H9 (cell line): ENCODE measurements at regions not wholly inside any gene's neighbourhood (a gene's known extent, or its start where the extent isn't known, plus 50 kb on each side); places are given as distances from the start of the nearest gene placed in this dataset.

Source experiments
- DNase-seq: peaks from one replicate; pipeline ENCODE4 v3.0.0-alpha.2; 2017
- H2AFZ ChIP-seq: one replicate; pipeline ENCODE4 v1.6.1; 2013; ENCODE audit warnings: mild to moderate bottlenecking, low read length, control low read depth, moderate library complexity
- H2AK5ac ChIP-seq: 2 replicates; pipeline ENCODE4 v1.6.1; 2013; ENCODE audit warnings: low read length, control low read depth, mixed read lengths; ENCODE audit not compliant: insufficient read length
- H2BK120ac ChIP-seq: one replicate; pipeline ENCODE4 v1.6.1; 2013; ENCODE audit warnings: low read depth, mild to moderate bottlenecking, low read length, control low read depth, inconsistent platforms; ENCODE audit not compliant: poor library complexity, severe bottlenecking
- H2BK12ac ChIP-seq: 2 replicates; pipeline ENCODE4 v1.6.1; 2013; ENCODE audit warnings: low read length, control low read depth, mixed read lengths, low read depth; ENCODE audit not compliant: insufficient read length
- H2BK15ac ChIP-seq: 2 replicates; pipeline ENCODE4 v1.6.1; 2013; ENCODE audit warnings: low read depth, low read length, control low read depth
- H2BK20ac ChIP-seq: one replicate; pipeline ENCODE4 v1.6.1; 2013; ENCODE audit warnings: low read depth, mild to moderate bottlenecking, low read length, control low read depth, inconsistent platforms; ENCODE audit not compliant: poor library complexity, severe bottlenecking
- H2BK5ac ChIP-seq: 2 replicates; pipeline ENCODE4 v1.6.1; 2013; ENCODE audit warnings: low read length, control low read depth, mixed read lengths; ENCODE audit not compliant: insufficient read length
- H3K14ac ChIP-seq: 2 replicates; pipeline ENCODE4 v1.6.1; 2013; ENCODE audit warnings: low read length, control low read depth; ENCODE audit not compliant: insufficient read depth
- H3K18ac ChIP-seq: 2 replicates; pipeline ENCODE4 v1.6.1; 2013; ENCODE audit warnings: low read depth, mild to moderate bottlenecking, mixed read lengths, low read length, control low read depth; ENCODE audit not compliant: insufficient read length
- H3K23ac ChIP-seq: 2 replicates; pipeline ENCODE4 v1.6.1; 2013; ENCODE audit warnings: low read length, control low read depth, mixed read lengths, low read depth; ENCODE audit not compliant: insufficient read length
- H3K23me2 ChIP-seq: 2 replicates; pipeline ENCODE4 v1.6.1; 2013; ENCODE audit warnings: low read depth, mild to moderate bottlenecking, mixed read lengths, low read length, control low read depth; ENCODE audit not compliant: insufficient read length, poor library complexity, severe bottlenecking
- H3K27ac ChIP-seq: 2 replicates; pipeline ENCODE4 v1.5.1; 2013; ENCODE audit warnings: low read length, control low read depth, mixed read lengths, low read depth; ENCODE audit not compliant: insufficient read length
- H3K27me3 ChIP-seq: 2 replicates; pipeline ENCODE4 v1.6.1; 2013; ENCODE audit warnings: low read length, control low read depth, inconsistent platforms; ENCODE audit not compliant: insufficient read depth
- H3K4ac ChIP-seq: 2 replicates; pipeline ENCODE4 v1.6.1; 2013; ENCODE audit warnings: low read depth, mild to moderate bottlenecking, control low read depth, inconsistent platforms, low read length, moderate library complexity
- H3K4me1 ChIP-seq: 2 replicates; pipeline ENCODE4 v1.6.1; 2013; ENCODE audit warnings: low read length, control low read depth, inconsistent platforms; ENCODE audit not compliant: insufficient read depth
- H3K4me2 ChIP-seq: 2 replicates; pipeline ENCODE4 v1.6.1; 2013; ENCODE audit warnings: low read length, control low read depth, mixed read lengths; ENCODE audit not compliant: insufficient read length, insufficient read depth
- H3K56ac ChIP-seq: 2 replicates; pipeline ENCODE4 v1.6.1; 2013; ENCODE audit warnings: low read depth, mild to moderate bottlenecking, mixed read lengths, low read length, control low read depth; ENCODE audit not compliant: insufficient read length
- H3K79me1 ChIP-seq: 2 replicates; pipeline ENCODE4 v1.6.1; 2013; ENCODE audit warnings: low read depth, mild to moderate bottlenecking, moderate library complexity, low read length, control low read depth, inconsistent platforms; ENCODE audit not compliant: insufficient read depth, poor library complexity, severe bottlenecking
- H3K79me2 ChIP-seq: 2 replicates; pipeline ENCODE4 v1.6.1; 2013; ENCODE audit warnings: low read length, control low read depth, inconsistent platforms; ENCODE audit not compliant: insufficient read depth
- H3K9ac ChIP-seq: 2 replicates; pipeline ENCODE4 v1.6.1; 2013; ENCODE audit warnings: low read length, control low read depth, mixed read lengths; ENCODE audit not compliant: insufficient read length; ENCODE audit errors: extremely low read depth
- H3K9me3 ChIP-seq: one replicate; pipeline ENCODE4 v1.6.1; 2013; ENCODE audit warnings: low read depth, low read length, inconsistent platforms; ENCODE audit not compliant: control insufficient read depth
- H3T11ph ChIP-seq: one replicate; pipeline ENCODE4 v1.6.1; 2013; ENCODE audit warnings: mild to moderate bottlenecking, low read length, control low read depth, inconsistent platforms
- H4K20me1 ChIP-seq: one replicate; pipeline ENCODE4 v1.6.1; 2013; ENCODE audit not compliant: control insufficient read depth, insufficient read length, insufficient read depth
- H4K5ac ChIP-seq: 2 replicates; pipeline ENCODE4 v1.6.1; 2013; ENCODE audit warnings: low read depth, mild to moderate bottlenecking, mixed read lengths, low read length, control low read depth; ENCODE audit not compliant: insufficient read length
- H4K8ac ChIP-seq: replicated peaks from 2 replicates; pipeline ENCODE4 v1.6.1; 2013; ENCODE audit warnings: low read length, control low read depth, mixed read lengths, low read depth; ENCODE audit not compliant: insufficient read length
- H4K91ac ChIP-seq: 2 replicates; pipeline ENCODE4 v1.6.1; 2013; ENCODE audit warnings: low read depth, mild to moderate bottlenecking, moderate library complexity, mixed read lengths, low read length, control low read depth; ENCODE audit not compliant: insufficient read length
- H3K27ac Mint-ChIP-seq, 3 experiments: 2 replicates in 2 of 3; 3 replicates in 1 of 3; pipeline ENCODE4 v1.8.0; 2020 to 2021; ENCODE audit warnings: mixed read lengths in 3 of 3, mild to moderate bottlenecking in 1 of 3, moderate library complexity in 1 of 3
- H3K27me3 Mint-ChIP-seq: 2 replicates; pipeline ENCODE4 v1.8.0; 2021; ENCODE audit warnings: low read depth, mild to moderate bottlenecking, moderate library complexity, mixed read lengths
- H3K36me3 Mint-ChIP-seq, 3 experiments: 2 replicates in 2 of 3; 3 replicates in 1 of 3; pipeline ENCODE4 v1.8.0; 2020 to 2021; ENCODE audit warnings: low read depth in 3 of 3, mixed read lengths in 3 of 3; ENCODE audit not compliant: insufficient read depth in 1 of 3
- H3K4me1 Mint-ChIP-seq, 2 experiments: 2 replicates each; pipeline ENCODE4 v1.8.0; 2020; ENCODE audit warnings: mixed read lengths in 2 of 2
- H3K4me3 Mint-ChIP-seq, 2 experiments: 2 replicates in 1 of 2; 3 replicates in 1 of 2; pipeline ENCODE4 v1.8.0; 2020 to 2021; ENCODE audit warnings: mild to moderate bottlenecking in 2 of 2, mixed read lengths in 2 of 2, moderate library complexity in 1 of 2
- H3K9me3 Mint-ChIP-seq, 2 experiments: 2 replicates in 1 of 2; 3 replicates in 1 of 2; pipeline ENCODE4 v1.8.0; 2020; ENCODE audit warnings: mild to moderate bottlenecking in 2 of 2, mixed read lengths in 2 of 2, moderate library complexity in 1 of 2
- WGBS: extraction: QIAGEN DNeasy Blood & Tissue Kit; methylation state at CpG from one replicate; pipeline ENCODE4 v1.1.7; 2013; ENCODE audit warnings: missing lambda C conversion rate, low lambda C conversion rate, mixed read lengths; ENCODE audit not compliant: insufficient read length; ENCODE audit errors: extremely low coverage; 5-methylcytosine and 5-hydroxymethylcytosine counted together
- TF ChIP-seq, protein P1 (sequence below): fragments of 200-600 bp; sonication (generic); conservative IDR thresholded peaks from 3 replicates; pipeline ENCODE4 v1.8.0; 2021; ENCODE audit warnings: antibody characterized with exemption, mild to moderate bottlenecking

DNA sequence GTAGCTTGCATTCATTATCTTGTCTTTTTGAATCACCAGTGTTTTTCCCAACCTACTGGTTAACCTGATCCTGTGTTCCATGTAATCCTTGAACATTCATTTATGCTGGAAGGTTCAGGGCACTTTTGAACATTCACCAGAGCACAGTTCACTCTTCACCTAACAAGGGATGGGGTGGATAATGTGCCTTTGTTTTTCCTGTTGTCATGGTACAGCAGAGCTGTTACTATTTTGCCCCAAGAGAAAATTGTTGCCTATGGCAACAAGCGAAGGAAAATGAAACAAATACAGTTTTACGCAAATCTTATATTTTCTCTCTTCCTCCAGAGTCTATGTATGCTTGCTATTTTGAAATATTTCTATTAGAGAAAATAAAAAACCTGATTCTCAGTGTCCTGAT lies 60.3 kb upstream of the RIOK2 start:
- no peaks in the 10 kb centered on the region for H4K20me1 ChIP-seq
- H3T11ph ChIP-seq: no peak overlapping the region
- Mint-ChIP-seq H3K4me1 (peaks cover 10 to 13% of the 10 kb centered on the region in 2 experiments), H3K27ac (0 out of 7 replicates have a peak overlapping the region, but pooled peaks of 1 of the 3 experiments have one; percentile 11), H3K4me3 (no peak overlapping the region), H3K27me3 (no peaks in the 10 kb centered on the region), H3K36me3 (peaks cover 4 to 19% (median 8%) of the 10 kb centered on the region in 3 experiments; a peak in 6 of 7 replicates), H3K9me3 (peaks cover 12 to 17% of the 10 kb centered on the region in 2 experiments)
- H4K5ac ChIP-seq: no peak overlapping the region
- no peak overlapping the region for H4K8ac ChIP-seq
- H3K18ac ChIP-seq: no peak overlapping the region
- no peaks in the 10 kb centered on the region for H3K79me1 ChIP-seq
- H3K27me3 ChIP-seq: no peaks in the 10 kb centered on the region
- WGBS: no CpG with 5 or more reads among the region's 2 CpGs
- no peak overlapping the region for H2BK12ac ChIP-seq
- H3K4ac ChIP-seq: no peak overlapping the region
- no peaks in the 10 kb centered on the region for H3K4me1 ChIP-seq
- no peak overlapping the region for H2BK15ac ChIP-seq
- no peak overlapping the region for H2AK5ac ChIP-seq
- H3K79me2 ChIP-seq: no peaks in the 10 kb centered on the region
- H4K91ac ChIP-seq: no peak overlapping the region
- no peak for DNase-seq
- no peak overlapping the region for H2BK5ac ChIP-seq
- no peaks in the 10 kb centered on the region for H3K9me3 ChIP-seq
- no peak overlapping the region for H3K9ac ChIP-seq
- no peak overlapping the region for H2AFZ ChIP-seq
- no peaks in the 10 kb centered on the region for H3K23me2 ChIP-seq
- H3K14ac ChIP-seq: no peak overlapping the region
- TF ChIP-seq, protein P1, sequence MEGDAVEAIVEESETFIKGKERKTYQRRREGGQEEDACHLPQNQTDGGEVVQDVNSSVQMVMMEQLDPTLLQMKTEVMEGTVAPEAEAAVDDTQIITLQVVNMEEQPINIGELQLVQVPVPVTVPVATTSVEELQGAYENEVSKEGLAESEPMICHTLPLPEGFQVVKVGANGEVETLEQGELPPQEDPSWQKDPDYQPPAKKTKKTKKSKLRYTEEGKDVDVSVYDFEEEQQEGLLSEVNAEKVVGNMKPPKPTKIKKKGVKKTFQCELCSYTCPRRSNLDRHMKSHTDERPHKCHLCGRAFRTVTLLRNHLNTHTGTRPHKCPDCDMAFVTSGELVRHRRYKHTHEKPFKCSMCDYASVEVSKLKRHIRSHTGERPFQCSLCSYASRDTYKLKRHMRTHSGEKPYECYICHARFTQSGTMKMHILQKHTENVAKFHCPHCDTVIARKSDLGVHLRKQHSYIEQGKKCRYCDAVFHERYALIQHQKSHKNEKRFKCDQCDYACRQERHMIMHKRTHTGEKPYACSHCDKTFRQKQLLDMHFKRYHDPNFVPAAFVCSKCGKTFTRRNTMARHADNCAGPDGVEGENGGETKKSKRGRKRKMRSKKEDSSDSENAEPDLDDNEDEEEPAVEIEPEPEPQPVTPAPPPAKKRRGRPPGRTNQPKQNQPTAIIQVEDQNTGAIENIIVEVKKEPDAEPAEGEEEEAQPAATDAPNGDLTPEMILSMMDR: no peak
- no peak overlapping the region for H3K56ac ChIP-seq
- no peak overlapping the region for H3K4me2 ChIP-seq
- H2BK120ac ChIP-seq: no peak overlapping the region
- H3K27ac ChIP-seq: no peak overlapping the region
- no peak overlapping the region for H3K23ac ChIP-seq
- H2BK20ac ChIP-seq: no peak overlapping the region
